HCT116 (cell line): ENCODE measurements at regions not wholly inside any gene's neighbourhood (a gene's known extent, or its start where the extent isn't known, plus 50 kb on each side); places are given as distances from the start of the nearest gene placed in this dataset.

Experiments used
- ATAC-seq: fragments of 200-7000 bp; cut with Tn5 transposase; 2 replicates; pipeline ENCODE4 v1.9.1; 2020; ENCODE audit warnings: mild to moderate bottlenecking, moderate library complexity
- BruUV-seq: library from RNA; stranded (reverse); fragments of 400-500 nt; replicated peaks from 2 replicates; lab custom pipeline; 2021; lab: Mats Ljungman, UMichigan
- CTCF ChIA-PET: fragments of 300-600 bp; sonication (Branson Sonifier 250); formaldehyde crosslinking; loops from one replicate; lab custom pipeline; 2021; ENCODE audit warnings: antibody characterized with exemption; lab: Charles Lee
- POLR2A ChIA-PET: fragments of 300-600, 350-600 bp; sonication (Branson Sonifier 250); formaldehyde crosslinking; loops from one replicate; lab custom pipeline; 2021; ENCODE audit warnings: antibody characterized with exemption; lab: Charles Lee
- RAD21 ChIA-PET, 2 experiments: fragments of 300-600 bp; sonication (Branson Sonifier 250); formaldehyde crosslinking; loops; one replicate each; lab custom pipeline; 2023; ENCODE audit warnings: low total read pairs in 2 of 2; ENCODE audit not compliant: uncharacterized antibody in 2 of 2, unreplicated experiment in 2 of 2, low non-redundant PET in 1 of 2; lab: Charles Lee
- DNase-seq: peaks from one replicate; pipeline ENCODE4 v3.0.0-alpha.2; 2010; ENCODE audit warnings: low read depth, low spot score
- H2AFZ ChIP-seq: fragments of 200-600 bp; shearing (Covaris generic), sonication (generic); 2 replicates; pipeline ENCODE4 v1.6.1; 2017; ENCODE audit warnings: low read depth, mixed run types, mixed read lengths, antibody characterized with exemption, low read length; ENCODE audit not compliant: poor library complexity, severe bottlenecking
- H3K27ac ChIP-seq: 2 replicates; pipeline ENCODE4 v1.5.1; 2012; ENCODE audit warnings: low read depth, low read length
- H3K27me3 ChIP-seq: fragments of 200-600 bp; sonication (generic); 2 replicates; pipeline ENCODE4 v1.6.1; 2016; ENCODE audit warnings: mixed run types, low read length, mixed read lengths; ENCODE audit not compliant: insufficient read depth
- H3K36me3 ChIP-seq, 2 experiments: fragments of 200-500 bp in 1 of 2; fragments of 200-600 bp in 1 of 2; sonication (Bioruptor generic) in 1 of 2; sonication (generic) in 1 of 2; 2 replicates each; pipeline versions ENCODE4 v1.5.1 to v1.6.1; 2014 to 2016; ENCODE audit warnings: low read length in 2 of 2, inconsistent platforms in 1 of 2, mixed read lengths in 1 of 2, mixed run types in 1 of 2; ENCODE audit not compliant: insufficient read depth in 2 of 2, control insufficient read depth in 1 of 2
- H3K4me1 ChIP-seq, 2 experiments: fragments of 200-600 bp in 1 of 2; sonication (generic) in 1 of 2; 2 replicates each; pipeline versions ENCODE4 v1.5.1 to v1.6.1; 2012 to 2017; ENCODE audit warnings: low read length in 2 of 2, inconsistent platforms in 1 of 2, mild to moderate bottlenecking in 1 of 2, mixed read lengths in 1 of 2, mixed run types in 1 of 2, moderate library complexity in 1 of 2; ENCODE audit not compliant: insufficient read depth in 2 of 2, control insufficient read depth in 1 of 2
- H3K4me2 ChIP-seq: fragments of 200-600 bp; sonication (generic); 2 replicates; pipeline ENCODE4 v1.6.1; 2017; ENCODE audit warnings: mixed run types, low read length, mixed read lengths
- H3K4me3 ChIP-seq, 2 experiments: fragments of 200-600 bp in 1 of 2; sonication (generic) in 1 of 2; replicated peaks in 1 of 2; 2 replicates each; pipeline ENCODE4 v1.5.1; 2011 to 2016; ENCODE audit warnings: low read length in 2 of 2, control low read depth in 1 of 2, low read depth in 1 of 2, mild to moderate bottlenecking in 1 of 2, mixed read lengths in 1 of 2, mixed run types in 1 of 2
- H3K79me2 ChIP-seq: fragments of 200-600 bp; sonication (generic); 2 replicates; pipeline ENCODE4 v1.6.1; 2017; ENCODE audit warnings: mild to moderate bottlenecking, mixed run types, low read length, moderate library complexity, mixed read lengths; ENCODE audit not compliant: insufficient read depth
- H3K9ac ChIP-seq: fragments of 200-600 bp; sonication (generic); 2 replicates; pipeline ENCODE4 v1.6.1; 2016; ENCODE audit warnings: low read length, mixed read lengths
- H3K9me2 ChIP-seq: fragments of 200-600 bp; sonication (generic), shearing (Covaris generic); 2 replicates; pipeline ENCODE4 v1.6.1; 2017; ENCODE audit warnings: mixed run types, mild to moderate bottlenecking, moderate library complexity; ENCODE audit not compliant: insufficient read depth
- H3K9me3 ChIP-seq, 2 experiments: fragments of 200-500 bp in 1 of 2; fragments of 200-600 bp in 1 of 2; sonication (Bioruptor generic) in 1 of 2; sonication (generic) in 1 of 2; 2 replicates each; pipeline ENCODE4 v1.6.1; 2014 to 2017; ENCODE audit warnings: low read length in 2 of 2, mixed read lengths in 2 of 2, inconsistent platforms in 1 of 2, low read depth in 1 of 2, mild to moderate bottlenecking in 1 of 2, mixed run types in 1 of 2, moderate library complexity in 1 of 2; ENCODE audit not compliant: control insufficient read depth in 1 of 2, insufficient read depth in 1 of 2
- H4K20me1 ChIP-seq: fragments of 200-600 bp; sonication (generic), shearing (Covaris generic); 2 replicates; pipeline ENCODE4 v1.6.1; 2017; ENCODE audit warnings: mixed run types, mild to moderate bottlenecking, moderate library complexity; ENCODE audit not compliant: insufficient read depth
- CBX3 ChIP-seq: IDR thresholded peaks from 2 replicates; pipeline ENCODE4 v1.6.1; 2012; ENCODE audit warnings: low read depth
- CEBPB ChIP-seq: IDR thresholded peaks from 2 replicates; pipeline ENCODE4 v1.6.1; 2012; ENCODE audit warnings: low read depth
- ELF1 ChIP-seq: IDR thresholded peaks from 2 replicates; pipeline ENCODE4 v1.6.1; 2012; ENCODE audit warnings: low read depth, borderline replicate concordance
- FOSL1 ChIP-seq: IDR thresholded peaks from 2 replicates; pipeline ENCODE4 v1.6.1; 2012; ENCODE audit warnings: low read depth
- POLR2A ChIP-seq: IDR thresholded peaks from 2 replicates; pipeline ENCODE4 v1.7.0; 2011; ENCODE audit warnings: borderline replicate concordance; ENCODE audit not compliant: insufficient read depth, insufficient read length; ENCODE audit errors: extremely low read depth
- REST ChIP-seq: IDR thresholded peaks from 2 replicates; pipeline ENCODE4 v1.6.1; 2012; ENCODE audit warnings: low read depth
- SRF ChIP-seq: IDR thresholded peaks from 2 replicates; pipeline ENCODE4 v1.6.1; 2012; ENCODE audit warnings: low read depth
- YY1 ChIP-seq: IDR thresholded peaks from 2 replicates; pipeline ENCODE4 v1.6.1; 2011; ENCODE audit warnings: low read length, low read depth, moderate library complexity, mild to moderate bottlenecking; ENCODE audit not compliant: insufficient replicate concordance; ENCODE audit errors: extremely low read depth
- ZBTB33 ChIP-seq: IDR thresholded peaks from 2 replicates; pipeline ENCODE4 v1.6.1; 2011; ENCODE audit warnings: mild to moderate bottlenecking, low read length, moderate library complexity; ENCODE audit not compliant: insufficient replicate concordance; ENCODE audit errors: extremely low read depth
- ZFX ChIP-seq: fragments of 450-650 bp; IDR thresholded peaks from 2 replicates; pipeline ENCODE4 v1.6.1; 2017
- ZNF274 ChIP-seq: fragments of 200-500 bp; sonication (Bioruptor generic); IDR thresholded peaks from 2 replicates; pipeline ENCODE4 v1.6.1; 2014; ENCODE audit warnings: mild to moderate bottlenecking, low read depth, low read length, inconsistent platforms
- intact Hi-C: fragments of 100-400 bp; cut with micrococcal nuclease; formaldehyde crosslinking; loops from 2 replicates; pipeline ENCODE4 v1.10.0; 2022

GRCh38 chr7:159215076-159215475 lies 70.4 kb upstream of the VIPR2 start:
- Histone ChIP-seq H3K27me3 (0 out of 2 replicates have a peak, but pooled peaks cover 6% of the 10 kb centered on the region), H3K9me2 (no peaks in the 10 kb centered on the region), H4K20me1 (no peaks in the 10 kb centered on the region), H2AFZ (no peak overlapping the region), H3K27ac (no peak overlapping the region), H3K4me1 (no peaks in the 10 kb centered on the region), H3K79me2 (no peaks in the 10 kb centered on the region), H3K4me3 (no peak overlapping the region), H3K9ac (no peak overlapping the region), H3K36me3 (no peaks in the 10 kb centered on the region), H3K9me3 (no peaks in the 10 kb centered on the region), H3K4me2 (no peak overlapping the region)
- DNase-seq = no peak
- RAD21 ChIA-PET = no interaction called here
- POLR2A ChIA-PET = no interaction called here
- CTCF ChIA-PET = no interaction called here
- no TSS peak for BruUV-seq
- no peak for ATAC-seq
- intact Hi-C loops = no loop called here
- TF ChIP-seq FOSL1 = no peak
- no peak for TF ChIP-seq CBX3
- no peak for TF ChIP-seq POLR2A
- no peak for TF ChIP-seq CEBPB
- no peak for TF ChIP-seq REST
- no peak for TF ChIP-seq ZNF274
- TF ChIP-seq YY1 = no peak
- TF ChIP-seq ELF1 = no peak
- TF ChIP-seq ZBTB33 = no peak
- TF ChIP-seq SRF = no peak
- no peak for TF ChIP-seq ZFX
